Activated T-cell treated with anti-CD3 and anti-CD28 coated beads, Interleukin-2, amount 50 U/mL, for 72 hours (primary cell): ENCODE measurements at regions not wholly inside any gene's neighbourhood (a gene's known extent, or its start where the extent isn't known, plus 50 kb on each side); places are given as distances from the start of the nearest gene placed in this dataset.

Experiments
- ATAC-seq, 2 donors: fragments of 150-1000 bp; cut with Tn5 transposase; replicated peaks in 1 of 2; 2 replicates each; pipeline ENCODE4 v1.10.0; 2021; ENCODE audit warnings: moderate library complexity in 2 of 2, mild to moderate bottlenecking in 1 of 2
- DNase-seq, 2 donors: peaks; one replicate each; pipeline ENCODE4 v3.0.0; 2021 to 2022; ENCODE audit warnings: mixed read lengths in 1 of 2
- H3K27ac Mint-ChIP-seq: one replicate; pipeline ENCODE4 v1.8.0; 2022; ENCODE audit warnings: mild to moderate bottlenecking, moderate library complexity, mixed read lengths
- H3K27me3 Mint-ChIP-seq: one replicate; pipeline ENCODE4 v1.8.0; 2022; ENCODE audit warnings: low read depth, mixed read lengths
- H3K36me3 Mint-ChIP-seq, 2 donors: one replicate each; pipeline ENCODE4 v1.8.0; 2022; ENCODE audit warnings: mixed read lengths in 2 of 2, mild to moderate bottlenecking in 1 of 2; ENCODE audit not compliant: insufficient read depth in 2 of 2
- H3K4me1 Mint-ChIP-seq: one replicate; pipeline ENCODE4 v1.8.0; 2022; ENCODE audit warnings: low read depth, mixed read lengths
- H3K4me3 Mint-ChIP-seq, 2 donors: one replicate each; pipeline ENCODE4 v1.8.0; 2022; ENCODE audit warnings: mild to moderate bottlenecking in 2 of 2, mixed read lengths in 2 of 2, moderate library complexity in 2 of 2
- H3K9me3 Mint-ChIP-seq, 2 donors: one replicate each; pipeline ENCODE4 v1.8.0; 2022; ENCODE audit warnings: mixed read lengths in 2 of 2

- H3K4me1 Mint-ChIP-seq = no peaks in the 10 kb centered on the region
- H3K4me3 Mint-ChIP-seq = no peak overlapping the region
- H3K27me3 Mint-ChIP-seq = no peaks in the 10 kb centered on the region
- no peak overlapping the region for H3K27ac Mint-ChIP-seq
- ATAC-seq (no peak), DNase-seq (no peak)
- peaks cover 6 to 9% of the 10 kb centered on the region in 2 donors for H3K9me3 Mint-ChIP-seq
- H3K36me3 Mint-ChIP-seq = peaks cover 3 to 4% of the 10 kb centered on the region in 2 donors
Measured at GRCh38 chr1:2939041-2939552, 82.2 kb upstream of the ACTRT2 start.

GRCh38 chr1:2940178-2940577 is 81.1 kb upstream of the ACTRT2 start:
- ATAC-seq = no peak
- H3K9me3 Mint-ChIP-seq = peaks cover 6 to 9% of the 10 kb centered on the region in 2 donors
- DNase-seq = no peak
- H3K4me1 Mint-ChIP-seq = no peaks in the 10 kb centered on the region
- H3K27ac Mint-ChIP-seq = no peak overlapping the region
- no peak overlapping the region for H3K4me3 Mint-ChIP-seq
- no peaks in the 10 kb centered on the region for H3K27me3 Mint-ChIP-seq
- H3K36me3 Mint-ChIP-seq = peaks cover 3 to 4% of the 10 kb centered on the region in 2 donors

- Mint-ChIP-seq H3K27me3 (no peaks in the 10 kb centered on the region), H3K36me3 (peaks cover 3 to 4% of the 10 kb centered on the region in 2 donors), H3K9me3 (peaks cover 6 to 9% of the 10 kb centered on the region in 2 donors), H3K4me1 (no peaks in the 10 kb centered on the region), H3K27ac (no peak overlapping the region), H3K4me3 (no peak overlapping the region)
- DNase-seq = no peak
- ATAC-seq = no peak
Measured at GRCh38 chr1:2941040-2941439, 80.2 kb upstream of the ACTRT2 start.

GRCh38 chr1:2941907-2942306 is 79.4 kb upstream of the ACTRT2 start:
- H3K9me3 Mint-ChIP-seq = peaks cover 6 to 9% of the 10 kb centered on the region in 2 donors
- H3K4me3 Mint-ChIP-seq = no peak overlapping the region
- DNase-seq (no peak), ATAC-seq (no peak)
- no peaks in the 10 kb centered on the region for H3K27me3 Mint-ChIP-seq
- H3K36me3 Mint-ChIP-seq = peaks cover 3 to 4% of the 10 kb centered on the region in 2 donors
- H3K4me1 Mint-ChIP-seq = no peaks in the 10 kb centered on the region
- no peak overlapping the region for H3K27ac Mint-ChIP-seq

GRCh38 chr1:2942410-2942809 is 78.9 kb upstream of the ACTRT2 start:
- peaks cover 3 to 4% of the 10 kb centered on the region in 2 donors for H3K36me3 Mint-ChIP-seq
- no peak for ATAC-seq
- no peaks in the 10 kb centered on the region for H3K4me1 Mint-ChIP-seq
- peaks cover 6 to 9% of the 10 kb centered on the region in 2 donors for H3K9me3 Mint-ChIP-seq
- no peak for DNase-seq
- H3K4me3 Mint-ChIP-seq = no peak overlapping the region
- H3K27me3 Mint-ChIP-seq = no peaks in the 10 kb centered on the region
- H3K27ac Mint-ChIP-seq = no peak overlapping the region

GRCh38 chr1:2943686-2944260 is 77.5 kb upstream of the ACTRT2 start:
- Mint-ChIP-seq H3K4me1 (no peaks in the 10 kb centered on the region), H3K9me3 (peaks cover 3% of the 10 kb centered on the region in 2 donors), H3K36me3 (peaks cover 3 to 4% of the 10 kb centered on the region in 2 donors), H3K4me3 (no peak overlapping the region), H3K27me3 (no peaks in the 10 kb centered on the region), H3K27ac (no peak overlapping the region)
- no peak for DNase-seq
- ATAC-seq = no peak

- H3K4me1 Mint-ChIP-seq = no peaks in the 10 kb centered on the region
- no peaks in the 10 kb centered on the region for H3K27me3 Mint-ChIP-seq
- DNase-seq (no peak), ATAC-seq (no peak)
- H3K36me3 Mint-ChIP-seq = peaks cover 3 to 4% of the 10 kb centered on the region in 2 donors
- H3K9me3 Mint-ChIP-seq = peaks cover 3% of the 10 kb centered on the region in 2 donors
- H3K4me3 Mint-ChIP-seq = no peak overlapping the region
- no peak overlapping the region for H3K27ac Mint-ChIP-seq
Measured at GRCh38 chr1:2944705-2945104, 76.6 kb upstream of the ACTRT2 start.

GRCh38 chr1:2945821-2946231 is 75.4 kb upstream of the ACTRT2 start:
- no peak overlapping the region for H3K27ac Mint-ChIP-seq
- no peaks in the 10 kb centered on the region for H3K27me3 Mint-ChIP-seq
- H3K4me3 Mint-ChIP-seq = no peak overlapping the region
- no peaks in the 10 kb centered on the region for H3K4me1 Mint-ChIP-seq
- peaks cover 3% of the 10 kb centered on the region in 2 donors for H3K9me3 Mint-ChIP-seq
- H3K36me3 Mint-ChIP-seq = peaks cover 3 to 4% of the 10 kb centered on the region in 2 donors
- no peak for DNase-seq
- no peak for ATAC-seq

GRCh38 chr1:2946291-2946690 is 75.0 kb upstream of the ACTRT2 start:
- no peaks in the 10 kb centered on the region for H3K4me1 Mint-ChIP-seq
- H3K27ac Mint-ChIP-seq = no peak overlapping the region
- no peak for DNase-seq
- peaks cover 3% of the 10 kb centered on the region in 2 donors for H3K9me3 Mint-ChIP-seq
- H3K36me3 Mint-ChIP-seq = peaks cover 3% of the 10 kb centered on the region in 2 donors
- no peak for ATAC-seq
- H3K27me3 Mint-ChIP-seq = no peaks in the 10 kb centered on the region
- H3K4me3 Mint-ChIP-seq = no peak overlapping the region

- H3K4me3 Mint-ChIP-seq = no peak overlapping the region
- DNase-seq (no peak), ATAC-seq (no peak)
- H3K4me1 Mint-ChIP-seq = no peaks in the 10 kb centered on the region
- no peaks in the 10 kb centered on the region for H3K36me3 Mint-ChIP-seq
- no peak overlapping the region for H3K27ac Mint-ChIP-seq
- H3K27me3 Mint-ChIP-seq = no peaks in the 10 kb centered on the region
- H3K9me3 Mint-ChIP-seq = no peaks in the 10 kb centered on the region
Measured at GRCh38 chr1:2946999-2947690, 74.1 kb upstream of the ACTRT2 start.

GRCh38 chr1:2948001-2948750 is 73.1 kb upstream of the ACTRT2 start:
- ATAC-seq (no peak), DNase-seq (no peak)
- H3K4me1 Mint-ChIP-seq = no peaks in the 10 kb centered on the region
- no peak overlapping the region for H3K4me3 Mint-ChIP-seq
- no peak overlapping the region for H3K27ac Mint-ChIP-seq
- H3K27me3 Mint-ChIP-seq = no peaks in the 10 kb centered on the region
- H3K36me3 Mint-ChIP-seq = peaks cover 0 to 1% of the 10 kb centered on the region in 2 donors
- H3K9me3 Mint-ChIP-seq = peaks cover 1 to 2% of the 10 kb centered on the region in 2 donors

GRCh38 chr1:2948751-2949680 is 72.3 kb upstream of the ACTRT2 start:
- Mint-ChIP-seq H3K4me3 (no peak overlapping the region), H3K9me3 (peaks cover 3 to 6% of the 10 kb centered on the region in 2 donors), H3K36me3 (peaks cover 0 to 2% of the 10 kb centered on the region in 2 donors), H3K27ac (no peak overlapping the region), H3K4me1 (no peaks in the 10 kb centered on the region), H3K27me3 (no peaks in the 10 kb centered on the region)
- DNase-seq (no peak), ATAC-seq (no peak)
